ENCODE measurements at regions not wholly inside any gene's neighbourhood (a gene's known extent, or its start where the extent isn't known, plus 50 kb on each side); places are given as distances from the start of the nearest gene placed in this dataset.

GRCh38 chr6:54706844-54707605 lies 139.5 kb upstream of the FAM83B start:
- no peak for TF ChIP-seq CTCF (conservative IDR thresholded peaks at IDR 0.05; ENCODE audit: control insufficient read depth, insufficient read depth, low read depth, low read length)
- DNase-seq (ENCODE audit: low read depth), result peak; percentile 29
- H3K4me3 ChIP-seq (ENCODE audit: control insufficient read depth, low read depth, low read length), result no peak overlapping the region

GRCh38 chr6:54710456-54710855 lies 136.1 kb upstream of the FAM83B start:
- no peak for DNase-seq (ENCODE audit: low read depth)

GRCh38 chr6:54716010-54716409 lies 130.6 kb upstream of the FAM83B start:
- no peak for DNase-seq (ENCODE audit: low read depth)
- no peak overlapping the region for H3K4me3 ChIP-seq (ENCODE audit: control insufficient read depth, low read depth, low read length)
- TF ChIP-seq CTCF (conservative IDR thresholded peaks at IDR 0.05; ENCODE audit: control insufficient read depth, insufficient read depth, low read depth, low read length), result no peak

More at GRCh38 chr6:54710456-54710855, 136.1 kb upstream of the FAM83B start:
- TF ChIP-seq CTCF (conservative IDR thresholded peaks at IDR 0.05; ENCODE audit: control insufficient read depth, insufficient read depth, low read depth, low read length), result no peak
- H3K4me3 ChIP-seq (ENCODE audit: control insufficient read depth, low read depth, low read length), result no peak overlapping the region

GRCh38 chr6:54716877-54717276 lies 129.7 kb upstream of the FAM83B start:
- TF ChIP-seq CTCF (conservative IDR thresholded peaks at IDR 0.05; ENCODE audit: control insufficient read depth, insufficient read depth, low read depth, low read length), result no peak
- H3K4me3 ChIP-seq (ENCODE audit: control insufficient read depth, low read depth, low read length), result no peak overlapping the region
- DNase-seq (ENCODE audit: low read depth), result peak; percentile 15

- TF ChIP-seq CTCF (conservative IDR thresholded peaks at IDR 0.05; ENCODE audit: control insufficient read depth, insufficient read depth, low read depth, low read length), result peak; percentile 89
- peak; percentile 51 for DNase-seq (ENCODE audit: low read depth)
Measured at GRCh38 chr6:54717849-54718455, 128.6 kb upstream of the FAM83B start.

GRCh38 chr6:54718541-54719023 lies 128.0 kb upstream of the FAM83B start:
- no peak overlapping the region for H3K4me3 ChIP-seq (ENCODE audit: control insufficient read depth, low read depth, low read length)
- no peak for TF ChIP-seq CTCF (conservative IDR thresholded peaks at IDR 0.05; ENCODE audit: control insufficient read depth, insufficient read depth, low read depth, low read length)
- DNase-seq (ENCODE audit: low read depth), result no peak

More at GRCh38 chr6:54717849-54718455, 128.6 kb upstream of the FAM83B start:
- no peak overlapping the region for H3K4me3 ChIP-seq (ENCODE audit: control insufficient read depth, low read depth, low read length)

All from fibroblast of mammary gland (primary cell).